HG02610 (cell line): ENCODE measurements at regions not wholly inside any gene's neighbourhood (a gene's known extent, or its start where the extent isn't known, plus 50 kb on each side); places are given as distances from the start of the nearest gene placed in this dataset.

Experiments
- ATAC-seq: cut with Tn5 transposase; IDR thresholded peaks from one replicate; pipeline ENCODE4 v1.9.1; 2021; ENCODE audit warnings: mild to moderate bottlenecking, moderate library complexity; ENCODE audit not compliant: unreplicated experiment

- no peak for ATAC-seq
These were observed 78.0 kb upstream of the TNFSF18 start for GRCh38 chr1:173128742-173129141.

GRCh38 chr1:173127369-173128307 is 76.9 kb upstream of the TNFSF18 start:
- ATAC-seq: no peak

GRCh38 chr1:173126421-173126820 is 75.7 kb upstream of the TNFSF18 start:
- no peak for ATAC-seq

- peak; percentile 72 for ATAC-seq
These were observed 72.5 kb upstream of the TNFSF18 start for GRCh38 chr1:173122958-173123852.

- ATAC-seq: no peak
These were observed 71.7 kb upstream of the TNFSF18 start for GRCh38 chr1:173122344-173122935.

- no peak for ATAC-seq
These were observed 67.7 kb upstream of the TNFSF18 start for GRCh38 chr1:173118404-173118803.

- ATAC-seq: no peak
These were observed 67.0 kb upstream of the TNFSF18 start for GRCh38 chr1:173117761-173118160.

- ATAC-seq: no peak
These were observed 66.4 kb upstream of the TNFSF18 start for GRCh38 chr1:173117108-173117633.

- ATAC-seq: no peak
These were observed 63.6 kb upstream of the TNFSF18 start for GRCh38 chr1:173114346-173114745.

- ATAC-seq: no peak
These were observed 62.4 kb upstream of the TNFSF18 start for GRCh38 chr1:173113015-173113741.

- peak; percentile 96 for ATAC-seq
These were observed 61.4 kb upstream of the TNFSF18 start for GRCh38 chr1:173112129-173112528.

- no peak for ATAC-seq
These were observed 57.0 kb upstream of the TNFSF18 start for GRCh38 chr1:173107696-173108095.

- no peak for ATAC-seq
These were observed 52.3 kb upstream of the TNFSF18 start for GRCh38 chr1:173103006-173103405.

GRCh38 chr1:173101589-173101988 is 50.8 kb upstream of the TNFSF18 start:
- no peak for ATAC-seq

GRCh38 chr1:173100476-173101107 is 49.9 kb upstream of the TNFSF18 start:
- no peak for ATAC-seq
